ENCODE measurements at regions not wholly inside any gene's neighbourhood (a gene's known extent, or its start where the extent isn't known, plus 50 kb on each side); places are given as distances from the start of the nearest gene placed in this dataset.

DNA sequence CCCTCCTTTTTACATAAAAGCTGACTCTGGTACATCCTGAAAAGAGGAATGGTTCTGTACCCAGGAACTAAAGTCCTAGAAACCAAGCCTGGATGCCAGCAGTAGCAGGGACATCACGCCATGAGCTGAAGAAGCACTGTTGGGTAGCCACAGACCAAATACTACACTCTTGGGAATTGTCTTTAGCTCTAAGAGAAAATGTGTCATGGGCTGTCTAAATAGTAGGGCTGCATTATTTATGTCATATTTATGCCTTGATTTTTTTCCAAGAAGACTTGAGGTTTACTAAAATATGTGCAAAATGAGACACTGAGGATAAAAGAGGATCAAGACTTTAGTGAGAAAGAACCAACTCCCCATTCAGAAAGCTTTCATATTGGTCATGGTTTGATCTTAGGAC lies 213.6 kb downstream of the RAB38 start:
- no peaks in the 10 kb centered on the region for H3K36me3 Mint-ChIP-seq (ENCODE audit: low read depth)

More for the DNA sequence above, 213.6 kb downstream of the RAB38 start:
- no peak for ATAC-seq
- DNase-seq (ENCODE audit: low spot score) = no peak
- Histone ChIP-seq H3K4me1 (ENCODE audit: insufficient read depth) (peaks cover 2% of the 10 kb centered on the region; the same call in 1 of the 2 replicates), H3K27me3 (ENCODE audit: insufficient read depth) (no peaks in the 10 kb centered on the region), H3K79me2 (replicated peaks; ENCODE audit: insufficient read depth) (no peaks in the 10 kb centered on the region), H3K27ac (ENCODE audit: low read depth) (no peak overlapping the region), H2AFZ (no peak overlapping the region), H4K20me1 (replicated peaks; ENCODE audit: insufficient read depth) (no peaks in the 10 kb centered on the region), H3K4me2 (no peak overlapping the region), H3K9me2 (ENCODE audit: insufficient read depth) (0 out of 2 replicates have a peak, but pooled peaks cover 12% of the 10 kb centered on the region), H3F3A (replicated peaks; ENCODE audit: low read depth) (no peaks in the 10 kb centered on the region), H3K4me3 (no peak overlapping the region), H3K36me3 (ENCODE audit: insufficient read depth) (no peaks in the 10 kb centered on the region)
- TF ChIP-seq, protein P1, sequence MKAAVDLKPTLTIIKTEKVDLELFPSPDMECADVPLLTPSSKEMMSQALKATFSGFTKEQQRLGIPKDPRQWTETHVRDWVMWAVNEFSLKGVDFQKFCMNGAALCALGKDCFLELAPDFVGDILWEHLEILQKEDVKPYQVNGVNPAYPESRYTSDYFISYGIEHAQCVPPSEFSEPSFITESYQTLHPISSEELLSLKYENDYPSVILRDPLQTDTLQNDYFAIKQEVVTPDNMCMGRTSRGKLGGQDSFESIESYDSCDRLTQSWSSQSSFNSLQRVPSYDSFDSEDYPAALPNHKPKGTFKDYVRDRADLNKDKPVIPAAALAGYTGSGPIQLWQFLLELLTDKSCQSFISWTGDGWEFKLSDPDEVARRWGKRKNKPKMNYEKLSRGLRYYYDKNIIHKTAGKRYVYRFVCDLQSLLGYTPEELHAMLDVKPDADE (IDR thresholded peaks at IDR 0.05) = no peak
- TF ChIP-seq STAT1 (IDR thresholded peaks at IDR 0.05; ENCODE audit: unreplicated experiment) (no peak), JUNB (IDR thresholded peaks at IDR 0.05; ENCODE audit: unreplicated experiment) (no peak), ZNF331 (CRISPR knock-in tag; IDR thresholded peaks at IDR 0.05; ENCODE audit: low read depth) (no peak), ZNF114 (CRISPR knock-in tag; IDR thresholded peaks at IDR 0.05) (no peak), EZH2 (IDR thresholded peaks at IDR 0.05; ENCODE audit: low read depth, unreplicated experiment) (no peak), CREB1 (CRISPR knock-in tag; IDR thresholded peaks at IDR 0.05; ENCODE audit: low read depth) (no peak), NANOG (IDR thresholded peaks at IDR 0.05; ENCODE audit: borderline replicate concordance) (no peak), EZH2phosphoT487 (IDR thresholded peaks at IDR 0.05; ENCODE audit: unreplicated experiment) (no peak), POLR2AphosphoS5 (IDR thresholded peaks at IDR 0.05; ENCODE audit: low read depth) (no peak)
- TF ChIP-seq, protein P2, sequence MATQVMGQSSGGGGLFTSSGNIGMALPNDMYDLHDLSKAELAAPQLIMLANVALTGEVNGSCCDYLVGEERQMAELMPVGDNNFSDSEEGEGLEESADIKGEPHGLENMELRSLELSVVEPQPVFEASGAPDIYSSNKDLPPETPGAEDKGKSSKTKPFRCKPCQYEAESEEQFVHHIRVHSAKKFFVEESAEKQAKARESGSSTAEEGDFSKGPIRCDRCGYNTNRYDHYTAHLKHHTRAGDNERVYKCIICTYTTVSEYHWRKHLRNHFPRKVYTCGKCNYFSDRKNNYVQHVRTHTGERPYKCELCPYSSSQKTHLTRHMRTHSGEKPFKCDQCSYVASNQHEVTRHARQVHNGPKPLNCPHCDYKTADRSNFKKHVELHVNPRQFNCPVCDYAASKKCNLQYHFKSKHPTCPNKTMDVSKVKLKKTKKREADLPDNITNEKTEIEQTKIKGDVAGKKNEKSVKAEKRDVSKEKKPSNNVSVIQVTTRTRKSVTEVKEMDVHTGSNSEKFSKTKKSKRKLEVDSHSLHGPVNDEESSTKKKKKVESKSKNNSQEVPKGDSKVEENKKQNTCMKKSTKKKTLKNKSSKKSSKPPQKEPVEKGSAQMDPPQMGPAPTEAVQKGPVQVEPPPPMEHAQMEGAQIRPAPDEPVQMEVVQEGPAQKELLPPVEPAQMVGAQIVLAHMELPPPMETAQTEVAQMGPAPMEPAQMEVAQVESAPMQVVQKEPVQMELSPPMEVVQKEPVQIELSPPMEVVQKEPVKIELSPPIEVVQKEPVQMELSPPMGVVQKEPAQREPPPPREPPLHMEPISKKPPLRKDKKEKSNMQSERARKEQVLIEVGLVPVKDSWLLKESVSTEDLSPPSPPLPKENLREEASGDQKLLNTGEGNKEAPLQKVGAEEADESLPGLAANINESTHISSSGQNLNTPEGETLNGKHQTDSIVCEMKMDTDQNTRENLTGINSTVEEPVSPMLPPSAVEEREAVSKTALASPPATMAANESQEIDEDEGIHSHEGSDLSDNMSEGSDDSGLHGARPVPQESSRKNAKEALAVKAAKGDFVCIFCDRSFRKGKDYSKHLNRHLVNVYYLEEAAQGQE (IDR thresholded peaks at IDR 0.05; ENCODE audit: unreplicated experiment) = no peak
- TF ChIP-seq, protein P3, sequence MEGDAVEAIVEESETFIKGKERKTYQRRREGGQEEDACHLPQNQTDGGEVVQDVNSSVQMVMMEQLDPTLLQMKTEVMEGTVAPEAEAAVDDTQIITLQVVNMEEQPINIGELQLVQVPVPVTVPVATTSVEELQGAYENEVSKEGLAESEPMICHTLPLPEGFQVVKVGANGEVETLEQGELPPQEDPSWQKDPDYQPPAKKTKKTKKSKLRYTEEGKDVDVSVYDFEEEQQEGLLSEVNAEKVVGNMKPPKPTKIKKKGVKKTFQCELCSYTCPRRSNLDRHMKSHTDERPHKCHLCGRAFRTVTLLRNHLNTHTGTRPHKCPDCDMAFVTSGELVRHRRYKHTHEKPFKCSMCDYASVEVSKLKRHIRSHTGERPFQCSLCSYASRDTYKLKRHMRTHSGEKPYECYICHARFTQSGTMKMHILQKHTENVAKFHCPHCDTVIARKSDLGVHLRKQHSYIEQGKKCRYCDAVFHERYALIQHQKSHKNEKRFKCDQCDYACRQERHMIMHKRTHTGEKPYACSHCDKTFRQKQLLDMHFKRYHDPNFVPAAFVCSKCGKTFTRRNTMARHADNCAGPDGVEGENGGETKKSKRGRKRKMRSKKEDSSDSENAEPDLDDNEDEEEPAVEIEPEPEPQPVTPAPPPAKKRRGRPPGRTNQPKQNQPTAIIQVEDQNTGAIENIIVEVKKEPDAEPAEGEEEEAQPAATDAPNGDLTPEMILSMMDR (conservative IDR thresholded peaks at IDR 0.05; ENCODE audit: low read depth in 2 of 2) = no peak
- TF ChIP-seq, protein P4, sequence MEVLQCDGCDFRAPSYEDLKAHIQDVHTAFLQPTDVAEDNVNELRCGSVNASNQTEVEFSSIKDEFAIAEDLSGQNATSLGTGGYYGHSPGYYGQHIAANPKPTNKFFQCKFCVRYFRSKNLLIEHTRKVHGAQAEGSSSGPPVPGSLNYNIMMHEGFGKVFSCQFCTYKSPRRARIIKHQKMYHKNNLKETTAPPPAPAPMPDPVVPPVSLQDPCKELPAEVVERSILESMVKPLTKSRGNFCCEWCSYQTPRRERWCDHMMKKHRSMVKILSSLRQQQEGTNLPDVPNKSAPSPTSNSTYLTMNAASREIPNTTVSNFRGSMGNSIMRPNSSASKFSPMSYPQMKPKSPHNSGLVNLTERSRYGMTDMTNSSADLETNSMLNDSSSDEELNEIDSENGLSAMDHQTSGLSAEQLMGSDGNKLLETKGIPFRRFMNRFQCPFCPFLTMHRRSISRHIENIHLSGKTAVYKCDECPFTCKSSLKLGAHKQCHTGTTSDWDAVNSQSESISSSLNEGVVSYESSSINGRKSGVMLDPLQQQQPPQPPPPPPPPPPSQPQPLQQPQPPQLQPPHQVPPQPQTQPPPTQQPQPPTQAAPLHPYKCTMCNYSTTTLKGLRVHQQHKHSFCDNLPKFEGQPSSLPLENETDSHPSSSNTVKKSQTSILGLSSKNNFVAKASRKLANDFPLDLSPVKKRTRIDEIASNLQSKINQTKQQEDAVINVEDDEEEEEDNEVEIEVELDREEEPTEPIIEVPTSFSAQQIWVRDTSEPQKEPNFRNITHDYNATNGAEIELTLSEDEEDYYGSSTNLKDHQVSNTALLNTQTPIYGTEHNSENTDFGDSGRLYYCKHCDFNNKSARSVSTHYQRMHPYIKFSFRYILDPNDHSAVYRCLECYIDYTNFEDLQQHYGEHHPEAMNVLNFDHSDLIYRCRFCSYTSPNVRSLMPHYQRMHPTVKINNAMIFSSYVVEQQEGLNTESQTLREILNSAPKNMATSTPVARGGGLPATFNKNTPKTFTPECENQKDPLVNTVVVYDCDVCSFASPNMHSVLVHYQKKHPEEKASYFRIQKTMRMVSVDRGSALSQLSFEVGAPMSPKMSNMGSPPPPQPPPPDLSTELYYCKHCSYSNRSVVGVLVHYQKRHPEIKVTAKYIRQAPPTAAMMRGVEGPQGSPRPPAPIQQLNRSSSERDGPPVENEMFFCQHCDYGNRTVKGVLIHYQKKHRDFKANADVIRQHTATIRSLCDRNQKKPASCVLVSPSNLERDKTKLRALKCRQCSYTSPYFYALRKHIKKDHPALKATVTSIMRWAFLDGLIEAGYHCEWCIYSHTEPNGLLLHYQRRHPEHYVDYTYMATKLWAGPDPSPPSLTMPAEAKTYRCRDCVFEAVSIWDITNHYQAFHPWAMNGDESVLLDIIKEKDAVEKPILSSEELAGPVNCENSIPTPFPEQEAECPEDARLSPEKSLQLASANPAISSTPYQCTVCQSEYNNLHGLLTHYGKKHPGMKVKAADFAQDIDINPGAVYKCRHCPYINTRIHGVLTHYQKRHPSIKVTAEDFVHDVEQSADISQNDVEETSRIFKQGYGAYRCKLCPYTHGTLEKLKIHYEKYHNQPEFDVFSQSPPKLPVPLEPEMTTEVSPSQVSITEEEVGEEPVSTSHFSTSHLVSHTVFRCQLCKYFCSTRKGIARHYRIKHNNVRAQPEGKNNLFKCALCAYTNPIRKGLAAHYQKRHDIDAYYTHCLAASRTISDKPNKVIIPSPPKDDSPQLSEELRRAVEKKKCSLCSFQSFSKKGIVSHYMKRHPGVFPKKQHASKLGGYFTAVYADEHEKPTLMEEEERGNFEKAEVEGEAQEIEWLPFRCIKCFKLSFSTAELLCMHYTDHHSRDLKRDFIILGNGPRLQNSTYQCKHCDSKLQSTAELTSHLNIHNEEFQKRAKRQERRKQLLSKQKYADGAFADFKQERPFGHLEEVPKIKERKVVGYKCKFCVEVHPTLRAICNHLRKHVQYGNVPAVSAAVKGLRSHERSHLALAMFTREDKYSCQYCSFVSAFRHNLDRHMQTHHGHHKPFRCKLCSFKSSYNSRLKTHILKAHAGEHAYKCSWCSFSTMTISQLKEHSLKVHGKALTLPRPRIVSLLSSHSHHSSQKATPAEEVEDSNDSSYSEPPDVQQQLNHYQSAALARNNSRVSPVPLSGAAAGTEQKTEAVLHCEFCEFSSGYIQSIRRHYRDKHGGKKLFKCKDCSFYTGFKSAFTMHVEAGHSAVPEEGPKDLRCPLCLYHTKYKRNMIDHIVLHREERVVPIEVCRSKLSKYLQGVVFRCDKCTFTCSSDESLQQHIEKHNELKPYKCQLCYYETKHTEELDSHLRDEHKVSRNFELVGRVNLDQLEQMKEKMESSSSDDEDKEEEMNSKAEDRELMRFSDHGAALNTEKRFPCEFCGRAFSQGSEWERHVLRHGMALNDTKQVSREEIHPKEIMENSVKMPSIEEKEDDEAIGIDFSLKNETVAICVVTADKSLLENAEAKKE (CRISPR knock-in tag; IDR thresholded peaks at IDR 0.05) = no peak
- H3K27ac Mint-ChIP-seq = no peak overlapping the region
- no peaks in the 10 kb centered on the region for H3K27me3 Mint-ChIP-seq (ENCODE audit: insufficient read depth, low read depth, poor library complexity)
- H3K4me3 Mint-ChIP-seq = no peak overlapping the region
- no peaks in the 10 kb centered on the region for H3K9me3 Mint-ChIP-seq
- peaks cover 2% of the 10 kb centered on the region; the same call in 2 of the 3 replicates for H3K4me1 Mint-ChIP-seq

All from GM23338 (cell line).